HTR-8/SVneo (cell line): ENCODE measurements at regions not wholly inside any gene's neighbourhood (a gene's known extent, or its start where the extent isn't known, plus 50 kb on each side); places are given as distances from the start of the nearest gene placed in this dataset.

Experiments used
- DNase-seq: peaks from one replicate; pipeline ENCODE4 v3.0.0; 2011; ENCODE audit warnings: low spot score, mixed read lengths; ENCODE audit not compliant: insufficient read length
- FAIRE-seq: peaks from 2 replicates; lab custom pipeline; 2011; peaks lifted over from hg19 to GRCh38; lab: Jason Lieb, UNC

- DNase-seq (no peak), FAIRE-seq (no peak)
Observed at GRCh38 chr2:129865976-129866375, 113.5 kb upstream of the RAB6C start.

DNA sequence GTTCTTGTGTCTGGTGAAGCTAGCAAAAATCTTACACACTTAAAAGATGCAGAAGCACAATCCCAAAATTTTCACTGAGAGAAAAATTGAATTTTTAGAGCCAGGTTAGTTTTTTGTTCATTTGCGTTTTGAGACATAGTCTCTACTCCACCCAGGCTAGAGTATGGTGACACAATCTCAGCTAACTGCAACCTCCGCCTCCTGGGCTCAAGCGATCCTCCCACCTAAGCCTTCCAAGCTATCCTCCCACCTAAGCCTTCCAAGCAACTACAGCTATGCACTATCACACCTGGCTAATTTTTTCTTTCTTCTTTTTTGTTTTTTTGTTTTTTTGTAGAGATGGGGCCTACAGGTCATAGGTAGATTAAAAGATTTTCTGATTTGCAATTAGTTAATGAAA lies 113.1 kb upstream of the RAB6C start:
- no peak for DNase-seq
- FAIRE-seq = no peak

DNA sequence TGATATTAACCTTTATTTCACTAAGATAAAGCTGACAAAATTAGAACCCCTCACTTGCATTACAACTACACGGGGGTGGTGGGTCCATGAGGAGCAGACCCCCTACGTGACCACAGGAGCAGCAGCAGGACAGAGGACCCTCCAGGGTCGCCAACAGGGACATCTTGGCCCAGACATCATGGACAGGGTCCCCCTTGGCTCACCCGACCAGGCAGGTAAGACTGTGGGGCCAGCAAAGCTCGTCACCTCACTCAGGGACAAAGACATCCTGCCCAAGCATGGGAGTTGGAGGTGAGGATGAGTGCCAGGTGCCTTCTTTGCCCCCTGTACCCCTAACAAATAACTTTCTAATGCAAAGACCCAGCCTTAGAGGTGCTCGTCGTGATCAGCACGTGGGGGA lies 111.3 kb upstream of the RAB6C start:
- DNase-seq (no peak), FAIRE-seq (no peak)

DNA sequence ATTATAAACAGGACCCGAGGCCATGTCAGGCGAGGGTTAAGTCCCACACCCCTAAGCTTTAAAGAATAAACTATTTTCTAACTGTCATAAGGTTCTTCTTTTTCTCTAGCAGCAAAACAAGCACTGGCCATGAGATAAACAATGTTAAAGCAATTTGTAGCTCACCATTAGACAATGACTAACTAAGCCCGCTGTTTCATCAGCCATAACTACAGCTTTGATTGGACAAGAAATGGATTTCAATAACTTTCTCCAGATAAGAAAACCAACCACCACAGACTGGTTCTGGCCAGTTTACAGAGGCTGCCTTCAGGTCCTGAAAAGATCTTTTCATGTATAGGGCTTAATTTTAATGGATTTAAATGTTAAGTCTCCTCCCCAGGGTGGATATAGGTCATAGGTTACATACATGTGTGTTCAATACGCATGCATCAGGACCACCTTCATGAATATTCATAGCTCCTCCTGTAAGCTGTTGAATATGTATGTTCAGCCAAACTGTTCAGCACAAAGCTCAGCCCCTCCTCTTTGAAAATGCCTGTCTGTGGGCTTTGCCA lies 108.7 kb upstream of the RAB6C start:
- no peak for FAIRE-seq

DNA sequence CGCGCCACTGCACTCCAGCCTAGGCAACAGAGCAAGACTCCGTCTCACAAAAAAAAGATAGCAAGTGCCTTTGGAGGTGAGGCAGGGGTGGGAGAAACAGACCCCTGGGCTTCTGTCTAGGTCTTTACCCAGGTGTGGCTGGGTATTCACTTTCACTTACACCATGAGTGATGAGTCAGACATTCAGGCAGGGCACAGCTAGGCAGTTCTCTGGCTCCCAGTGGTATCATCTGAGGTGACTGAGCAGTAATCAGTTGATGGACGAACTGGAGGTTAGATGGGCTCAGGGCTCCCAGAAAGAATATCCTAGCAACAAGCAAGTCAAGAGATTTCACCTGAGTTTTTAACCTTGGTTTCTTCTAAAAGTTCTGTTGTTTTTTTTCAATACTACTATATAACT lies 107.0 kb upstream of the RAB6C start:
- FAIRE-seq (no peak), DNase-seq (no peak)

More for the DNA sequence above, 108.7 kb upstream of the RAB6C start:
- no peak for DNase-seq

DNA sequence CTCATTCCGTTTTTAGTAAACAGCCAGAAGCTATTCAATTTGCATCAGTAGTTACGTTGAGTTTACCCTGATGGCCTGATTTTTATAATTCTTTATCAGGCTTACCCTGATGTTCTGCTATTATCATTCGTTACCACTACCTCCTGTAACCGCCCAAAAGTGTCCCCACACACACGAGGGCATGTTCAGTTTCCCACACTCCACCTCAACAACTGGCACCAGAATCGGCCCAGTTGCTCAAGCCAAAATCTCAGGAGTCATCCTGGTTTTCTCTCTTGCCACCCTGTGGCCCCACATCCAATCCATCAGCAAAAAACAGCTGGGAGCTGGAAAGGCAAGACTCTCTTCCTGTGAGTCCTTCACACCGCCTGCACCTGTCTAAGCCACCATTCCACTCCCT lies 102.9 kb upstream of the RAB6C start:
- FAIRE-seq (no peak), DNase-seq (no peak)

GRCh38 chr2:129877289-129877741 lies 102.2 kb upstream of the RAB6C start:
- FAIRE-seq = no peak

GRCh38 chr2:129877795-129878775 lies 101.4 kb upstream of the RAB6C start:
- DNase-seq (peak; percentile 70), FAIRE-seq (no peak)

More at GRCh38 chr2:129877289-129877741, 102.2 kb upstream of the RAB6C start:
- DNase-seq = peak; percentile 97

GRCh38 chr2:129879614-129880180 lies 99.8 kb upstream of the RAB6C start:
- no peak for FAIRE-seq
- no peak for DNase-seq

GRCh38 chr2:129880309-129880708 lies 99.2 kb upstream of the RAB6C start:
- FAIRE-seq (no peak), DNase-seq (no peak)

GRCh38 chr2:129880971-129881370 lies 98.5 kb upstream of the RAB6C start:
- DNase-seq (no peak), FAIRE-seq (no peak)

DNA sequence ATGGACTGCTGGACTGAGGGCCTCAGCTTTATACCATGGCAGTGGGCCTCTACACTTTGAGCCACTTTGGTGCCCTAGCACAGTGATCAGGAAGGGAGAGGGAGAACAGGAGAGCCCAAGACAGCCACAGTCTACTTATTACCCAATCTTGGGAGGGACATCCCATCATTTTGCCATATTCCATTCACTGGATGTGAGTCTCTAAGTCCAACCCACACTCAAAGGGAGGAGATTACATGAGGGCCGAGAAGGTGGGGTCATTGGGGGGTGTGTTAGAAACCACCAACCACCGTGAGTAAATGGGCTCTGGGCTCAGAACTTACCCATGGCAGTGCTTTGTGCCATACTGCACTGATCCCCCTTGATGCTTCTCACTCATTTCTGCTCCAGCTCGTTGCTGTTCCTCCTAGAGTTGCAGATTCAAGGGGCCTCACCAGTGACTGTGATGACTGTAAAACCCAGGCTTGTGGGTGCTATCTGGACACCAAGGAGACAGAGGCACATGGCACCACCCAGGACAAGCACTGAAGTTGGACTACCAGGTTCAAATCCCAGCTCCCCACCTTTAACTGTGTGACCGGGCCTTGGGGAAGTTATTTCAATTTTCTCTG lies 97.6 kb upstream of the RAB6C start:
- DNase-seq (no peak), FAIRE-seq (no peak)

- no peak for DNase-seq
- FAIRE-seq = no peak
Observed at GRCh38 chr2:129882476-129882875, 97.0 kb upstream of the RAB6C start.

DNA sequence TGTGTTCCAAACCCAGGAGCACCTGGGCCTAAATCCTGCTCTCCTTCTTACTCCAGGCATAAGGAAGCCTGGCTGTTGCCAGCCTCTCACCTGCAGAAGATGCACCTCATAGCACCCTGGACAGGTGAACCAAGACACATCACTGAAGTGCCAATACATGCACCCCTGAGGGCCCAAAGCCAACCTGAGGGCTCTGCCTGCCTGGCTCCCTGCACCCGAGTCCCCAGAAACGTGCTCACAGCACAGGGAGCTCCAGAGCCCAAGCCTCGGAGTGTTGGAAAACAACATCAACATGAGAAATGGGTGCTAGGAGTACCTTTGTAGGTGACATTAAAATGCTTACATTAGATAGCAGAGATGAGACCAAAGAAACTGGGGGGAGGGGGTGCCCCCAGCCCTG lies 96.3 kb upstream of the RAB6C start:
- DNase-seq (no peak), FAIRE-seq (no peak)

DNA sequence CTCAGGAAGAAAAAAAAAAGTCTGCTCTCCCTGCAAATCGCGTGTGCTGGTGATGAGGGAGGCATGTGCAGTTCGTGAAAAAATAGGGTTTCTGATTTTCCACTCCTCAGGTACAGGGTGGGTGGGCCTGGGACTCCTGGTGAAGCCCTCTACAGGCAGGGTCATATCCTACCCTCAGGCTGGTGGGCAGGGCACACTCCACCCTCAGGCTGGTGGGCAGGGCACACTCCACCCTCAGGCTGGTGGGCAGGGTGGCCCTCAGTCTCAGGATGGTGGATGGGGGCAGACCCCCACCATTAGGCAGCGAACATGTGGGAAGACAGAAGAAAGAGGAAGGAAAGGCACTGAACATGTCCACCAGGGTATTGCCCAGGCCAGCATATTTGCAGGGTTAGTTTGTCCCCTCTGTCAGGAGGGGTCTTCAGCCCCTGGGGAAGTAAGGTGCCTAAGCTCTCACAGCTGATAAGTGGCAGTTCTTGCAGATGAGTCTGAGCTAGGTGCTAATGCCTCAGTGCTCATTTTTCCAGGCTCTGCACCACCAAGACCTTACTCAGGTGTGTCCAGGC lies 95.2 kb upstream of the RAB6C start:
- FAIRE-seq (no peak), DNase-seq (no peak)

GRCh38 chr2:129885735-129886134 lies 93.7 kb upstream of the RAB6C start:
- FAIRE-seq = no peak
- DNase-seq = peak; percentile 20

DNA sequence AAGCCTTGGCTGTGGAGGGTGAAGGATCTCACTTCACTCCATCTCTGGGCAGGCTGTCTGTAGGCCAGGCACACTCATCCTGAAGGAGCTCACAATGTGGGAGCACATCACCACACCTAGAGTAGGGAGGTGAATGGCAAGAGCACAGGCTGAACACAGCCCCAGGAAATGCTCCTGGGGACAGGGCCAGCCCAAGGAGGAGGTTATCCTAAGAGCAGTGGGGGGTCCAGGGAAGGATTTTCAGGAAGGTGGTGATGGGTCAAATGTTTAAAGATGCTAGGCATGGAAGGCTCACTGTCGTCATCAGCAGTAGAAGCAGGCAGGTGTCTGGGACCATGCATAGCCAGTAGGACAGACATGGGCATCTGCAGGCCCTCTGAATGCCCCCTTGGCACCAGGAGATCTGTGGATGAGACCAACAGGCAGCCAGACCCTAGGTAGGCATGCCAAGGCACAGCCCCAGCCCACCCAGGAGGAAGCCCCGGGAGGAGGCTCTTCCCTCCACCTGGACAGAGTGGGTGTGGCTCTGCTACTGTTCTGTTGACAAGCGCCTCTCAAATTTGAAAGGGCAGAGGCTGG lies 91.7 kb upstream of the RAB6C start:
- FAIRE-seq = no peak
- DNase-seq = no peak

- DNase-seq (no peak), FAIRE-seq (no peak)
Observed at GRCh38 chr2:129888461-129888860, 91.0 kb upstream of the RAB6C start.

DNA sequence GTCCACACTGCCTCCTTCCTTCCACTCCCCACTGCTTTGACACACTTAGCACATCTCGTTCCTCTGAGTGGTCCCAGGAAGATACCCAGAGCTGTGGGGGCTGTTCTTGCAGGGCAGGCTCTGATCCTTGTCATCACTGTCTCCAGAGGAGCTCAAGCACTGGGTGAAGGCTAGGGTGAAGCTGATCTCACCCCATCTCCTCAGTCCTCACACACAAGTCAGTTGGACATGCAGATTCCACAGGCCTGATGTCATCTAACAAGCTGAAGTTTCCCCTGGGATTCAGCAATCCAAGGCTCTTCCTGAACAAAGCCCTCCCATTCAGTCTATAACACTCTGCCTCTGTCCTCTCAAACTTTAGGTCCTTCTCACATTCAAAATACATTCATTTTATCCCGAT lies 90.6 kb upstream of the RAB6C start:
- peak; percentile 49 for FAIRE-seq
- DNase-seq = peak; percentile 46
